ENCODE measurements at regions not wholly inside any gene's neighbourhood (a gene's known extent, or its start where the extent isn't known, plus 50 kb on each side); places are given as distances from the start of the nearest gene placed in this dataset.

GRCh38 chr3:177978946-177979345 is 557.3 kb upstream of the KCNMB2 start:
- no peaks in the 10 kb centered on the region for H3K4me1 ChIP-seq (ENCODE audit: control insufficient read depth, low read length)
- H3K4me3 ChIP-seq (ENCODE audit: low read length) = no peak overlapping the region
- H3K9me2 ChIP-seq (replicated peaks; ENCODE audit: control insufficient read depth, low read length) = no peaks in the 10 kb centered on the region
- H4K20me1 ChIP-seq (ENCODE audit: control insufficient read depth, insufficient read depth, low read depth, low read length) = no peaks in the 10 kb centered on the region
- no peaks in the 10 kb centered on the region for H3K27me3 ChIP-seq (ENCODE audit: control insufficient read depth, low read length)
- no peak overlapping the region for H3K27ac ChIP-seq (ENCODE audit: low read depth, low read length)
- no peaks in the 10 kb centered on the region for H3K36me3 ChIP-seq (ENCODE audit: control insufficient read depth, low read length)
- no peaks in the 10 kb centered on the region for H3F3A ChIP-seq (ENCODE audit: control insufficient read depth, insufficient read depth)
- H3K4me2 ChIP-seq (ENCODE audit: low read length) = no peak overlapping the region
- TF ChIP-seq, protein P1, sequence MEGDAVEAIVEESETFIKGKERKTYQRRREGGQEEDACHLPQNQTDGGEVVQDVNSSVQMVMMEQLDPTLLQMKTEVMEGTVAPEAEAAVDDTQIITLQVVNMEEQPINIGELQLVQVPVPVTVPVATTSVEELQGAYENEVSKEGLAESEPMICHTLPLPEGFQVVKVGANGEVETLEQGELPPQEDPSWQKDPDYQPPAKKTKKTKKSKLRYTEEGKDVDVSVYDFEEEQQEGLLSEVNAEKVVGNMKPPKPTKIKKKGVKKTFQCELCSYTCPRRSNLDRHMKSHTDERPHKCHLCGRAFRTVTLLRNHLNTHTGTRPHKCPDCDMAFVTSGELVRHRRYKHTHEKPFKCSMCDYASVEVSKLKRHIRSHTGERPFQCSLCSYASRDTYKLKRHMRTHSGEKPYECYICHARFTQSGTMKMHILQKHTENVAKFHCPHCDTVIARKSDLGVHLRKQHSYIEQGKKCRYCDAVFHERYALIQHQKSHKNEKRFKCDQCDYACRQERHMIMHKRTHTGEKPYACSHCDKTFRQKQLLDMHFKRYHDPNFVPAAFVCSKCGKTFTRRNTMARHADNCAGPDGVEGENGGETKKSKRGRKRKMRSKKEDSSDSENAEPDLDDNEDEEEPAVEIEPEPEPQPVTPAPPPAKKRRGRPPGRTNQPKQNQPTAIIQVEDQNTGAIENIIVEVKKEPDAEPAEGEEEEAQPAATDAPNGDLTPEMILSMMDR (IDR thresholded peaks at IDR 0.05; ENCODE audit: low read depth, low read length, poor library complexity, severe bottlenecking) = no peak
- no peak for TF ChIP-seq EZH2phosphoT487 (IDR thresholded peaks at IDR 0.05; ENCODE audit: borderline replicate concordance, low read length)
- no peaks in the 10 kb centered on the region for H3K79me2 ChIP-seq (ENCODE audit: control insufficient read depth, low read length)
- no peaks in the 10 kb centered on the region for H3K9me3 ChIP-seq (ENCODE audit: control insufficient read depth, insufficient read depth, low read length)

- no peak for TF ChIP-seq EZH2phosphoT487 (IDR thresholded peaks at IDR 0.05; ENCODE audit: borderline replicate concordance, low read length)
- TF ChIP-seq, protein P1 (IDR thresholded peaks at IDR 0.05; ENCODE audit: low read depth, low read length, poor library complexity, severe bottlenecking) = no peak
- no peak overlapping the region for H3K4me2 ChIP-seq (ENCODE audit: low read length)
- H3K27me3 ChIP-seq (ENCODE audit: control insufficient read depth, low read length) = no peaks in the 10 kb centered on the region
- H3K9me3 ChIP-seq (ENCODE audit: control insufficient read depth, insufficient read depth, low read length) = no peaks in the 10 kb centered on the region
- H3K9me2 ChIP-seq (replicated peaks; ENCODE audit: control insufficient read depth, low read length) = no peaks in the 10 kb centered on the region
- H3K4me3 ChIP-seq (ENCODE audit: low read length) = no peak overlapping the region
- no peaks in the 10 kb centered on the region for H3K36me3 ChIP-seq (ENCODE audit: control insufficient read depth, low read length)
- H3K79me2 ChIP-seq (ENCODE audit: control insufficient read depth, low read length) = no peaks in the 10 kb centered on the region
- H3K4me1 ChIP-seq (ENCODE audit: control insufficient read depth, low read length) = no peaks in the 10 kb centered on the region
- H4K20me1 ChIP-seq (ENCODE audit: control insufficient read depth, insufficient read depth, low read depth, low read length) = no peaks in the 10 kb centered on the region
- no peaks in the 10 kb centered on the region for H3F3A ChIP-seq (ENCODE audit: control insufficient read depth, insufficient read depth)
- no peak overlapping the region for H3K27ac ChIP-seq (ENCODE audit: low read depth, low read length)
These were observed 556.5 kb upstream of the KCNMB2 start for GRCh38 chr3:177979703-177980102.

DNA sequence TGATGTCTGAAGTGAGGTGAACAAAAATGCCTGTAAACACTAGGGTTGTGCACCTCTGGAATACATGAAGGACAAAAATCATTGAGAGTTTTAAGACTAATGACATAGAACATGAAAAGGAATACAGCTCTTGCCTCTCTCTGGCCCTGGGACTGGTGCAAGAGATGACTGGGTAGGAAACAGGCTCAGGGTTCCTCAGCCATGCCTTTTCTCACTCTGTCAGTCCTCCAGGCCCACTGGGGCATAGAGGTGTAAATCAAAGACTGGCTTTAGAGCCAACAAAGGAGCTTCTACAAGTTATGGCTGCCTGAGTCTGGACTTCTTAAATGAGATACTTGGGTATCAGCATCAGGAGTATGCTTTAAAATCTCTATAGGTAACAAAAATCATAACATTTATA is 554.7 kb upstream of the KCNMB2 start:
- no peaks in the 10 kb centered on the region for H3F3A ChIP-seq (ENCODE audit: control insufficient read depth, insufficient read depth)
- no peaks in the 10 kb centered on the region for H4K20me1 ChIP-seq (ENCODE audit: control insufficient read depth, insufficient read depth, low read depth, low read length)
- no peak overlapping the region for H3K4me3 ChIP-seq (ENCODE audit: low read length)
- H3K27ac ChIP-seq (ENCODE audit: low read depth, low read length) = no peak overlapping the region
- TF ChIP-seq, protein P1 (IDR thresholded peaks at IDR 0.05; ENCODE audit: low read depth, low read length, poor library complexity, severe bottlenecking) = no peak
- no peak for TF ChIP-seq EZH2phosphoT487 (IDR thresholded peaks at IDR 0.05; ENCODE audit: borderline replicate concordance, low read length)
- no peaks in the 10 kb centered on the region for H3K9me2 ChIP-seq (replicated peaks; ENCODE audit: control insufficient read depth, low read length)
- H3K27me3 ChIP-seq (ENCODE audit: control insufficient read depth, low read length) = no peaks in the 10 kb centered on the region
- no peaks in the 10 kb centered on the region for H3K79me2 ChIP-seq (ENCODE audit: control insufficient read depth, low read length)
- no peaks in the 10 kb centered on the region for H3K36me3 ChIP-seq (ENCODE audit: control insufficient read depth, low read length)
- no peaks in the 10 kb centered on the region for H3K4me1 ChIP-seq (ENCODE audit: control insufficient read depth, low read length)
- no peak overlapping the region for H3K4me2 ChIP-seq (ENCODE audit: low read length)
- no peaks in the 10 kb centered on the region for H3K9me3 ChIP-seq (ENCODE audit: control insufficient read depth, insufficient read depth, low read length)

DNA sequence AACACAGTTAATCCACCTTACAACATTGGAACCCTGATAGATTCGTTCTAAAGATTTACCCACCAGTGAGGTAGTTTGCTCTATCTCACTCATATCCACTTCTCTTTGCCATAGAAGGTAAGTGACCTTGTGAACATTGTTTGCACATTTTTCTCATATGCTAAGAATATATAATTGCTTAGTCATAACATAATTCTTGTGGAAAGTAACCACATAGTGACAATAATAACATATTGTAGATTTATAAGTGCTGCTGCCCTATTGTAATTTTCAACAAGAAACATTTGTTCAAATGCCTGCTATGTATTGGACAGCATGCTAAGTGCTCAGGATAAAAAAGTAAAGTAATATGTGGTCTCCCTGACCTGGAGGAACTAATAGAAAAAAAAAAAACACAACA is 554.2 kb upstream of the KCNMB2 start:
- no peaks in the 10 kb centered on the region for H3K36me3 ChIP-seq (ENCODE audit: control insufficient read depth, low read length)
- no peaks in the 10 kb centered on the region for H4K20me1 ChIP-seq (ENCODE audit: control insufficient read depth, insufficient read depth, low read depth, low read length)
- H3K27me3 ChIP-seq (ENCODE audit: control insufficient read depth, low read length) = no peaks in the 10 kb centered on the region
- no peaks in the 10 kb centered on the region for H3K79me2 ChIP-seq (ENCODE audit: control insufficient read depth, low read length)
- H3K27ac ChIP-seq (ENCODE audit: low read depth, low read length) = no peak overlapping the region
- no peaks in the 10 kb centered on the region for H3K9me2 ChIP-seq (replicated peaks; ENCODE audit: control insufficient read depth, low read length)
- H3K4me3 ChIP-seq (ENCODE audit: low read length) = no peak overlapping the region
- no peaks in the 10 kb centered on the region for H3K4me1 ChIP-seq (ENCODE audit: control insufficient read depth, low read length)
- no peak for TF ChIP-seq EZH2phosphoT487 (IDR thresholded peaks at IDR 0.05; ENCODE audit: borderline replicate concordance, low read length)
- TF ChIP-seq, protein P1 (IDR thresholded peaks at IDR 0.05; ENCODE audit: low read depth, low read length, poor library complexity, severe bottlenecking) = no peak
- H3K9me3 ChIP-seq (ENCODE audit: control insufficient read depth, insufficient read depth, low read length) = no peaks in the 10 kb centered on the region
- H3K4me2 ChIP-seq (ENCODE audit: low read length) = no peak overlapping the region
- H3F3A ChIP-seq (ENCODE audit: control insufficient read depth, insufficient read depth) = no peaks in the 10 kb centered on the region
